GM23338 (cell line): ENCODE measurements at regions not wholly inside any gene's neighbourhood (a gene's known extent, or its start where the extent isn't known, plus 50 kb on each side); places are given as distances from the start of the nearest gene placed in this dataset.

Experiments used
- ATAC-seq: fragments of 200-7000 bp; cut with Tn5 transposase; 3 replicates; pipeline ENCODE4 v1.9.1; 2020
- DNase-seq: peaks from one replicate; pipeline ENCODE4 v3.0.0-alpha.2; 2015; ENCODE audit warnings: low spot score
- H2AFZ ChIP-seq: fragments of 200-600 bp; sonication (generic); 2 replicates; pipeline ENCODE4 v1.8.0; 2016; ENCODE audit warnings: antibody characterized with exemption, mild to moderate bottlenecking, moderate library complexity
- H3F3A ChIP-seq: fragments of 200-600 bp; sonication (generic); replicated peaks from 2 replicates; pipeline ENCODE4 v1.8.0; 2017; ENCODE audit warnings: antibody characterized with exemption, mixed run types, low read depth
- H3K27ac ChIP-seq: fragments of 200-600 bp; sonication (generic); 2 replicates; pipeline ENCODE4 v1.6.1; 2016; ENCODE audit warnings: low read depth
- H3K27me3 ChIP-seq: fragments of 200-600 bp; sonication (generic); 2 replicates; pipeline ENCODE4 v1.8.0; 2016; ENCODE audit warnings: mild to moderate bottlenecking, mixed run types, moderate library complexity; ENCODE audit not compliant: insufficient read depth
- H3K36me3 ChIP-seq: fragments of 200-600 bp; sonication (generic); 2 replicates; pipeline ENCODE4 v1.8.0; 2016; ENCODE audit warnings: mild to moderate bottlenecking; ENCODE audit not compliant: insufficient read depth
- H3K4me1 ChIP-seq: fragments of 200-600 bp; sonication (generic); 2 replicates; pipeline ENCODE4 v1.8.0; 2016; ENCODE audit warnings: mild to moderate bottlenecking, moderate library complexity; ENCODE audit not compliant: insufficient read depth
- H3K4me2 ChIP-seq: fragments of 200-600 bp; sonication (generic); 2 replicates; pipeline ENCODE4 v1.7.1; 2017; ENCODE audit warnings: mixed run types
- H3K4me3 ChIP-seq: fragments of 200-600 bp; sonication (generic); 2 replicates; pipeline ENCODE4 v1.6.1; 2016; ENCODE audit warnings: mixed run types
- H3K79me2 ChIP-seq: fragments of 200-600 bp; sonication (generic); replicated peaks from 2 replicates; pipeline ENCODE4 v1.8.0; 2017; ENCODE audit warnings: mild to moderate bottlenecking; ENCODE audit not compliant: insufficient read depth
- H3K9me2 ChIP-seq: fragments of 200-600 bp; sonication (generic); 2 replicates; pipeline ENCODE4 v1.8.0; 2017; ENCODE audit not compliant: insufficient read depth
- H4K20me1 ChIP-seq: fragments of 200-600 bp; sonication (generic); replicated peaks from 2 replicates; pipeline ENCODE4 v1.8.0; 2017; ENCODE audit warnings: mild to moderate bottlenecking; ENCODE audit not compliant: insufficient read depth
- H3K27ac Mint-ChIP-seq: 2 replicates; pipeline ENCODE4 v1.8.0; 2020; ENCODE audit warnings: inconsistent platforms, mild to moderate bottlenecking, moderate library complexity, mixed read lengths
- H3K27me3 Mint-ChIP-seq: 3 replicates; pipeline ENCODE4 v1.8.0; 2022; ENCODE audit warnings: low read depth, mild to moderate bottlenecking, moderate library complexity, mixed read lengths, inconsistent platforms; ENCODE audit not compliant: insufficient read depth, poor library complexity
- H3K36me3 Mint-ChIP-seq: 3 replicates; pipeline ENCODE4 v1.8.0; 2021; ENCODE audit warnings: low read depth, mild to moderate bottlenecking, inconsistent platforms, moderate library complexity, mixed read lengths
- H3K4me1 Mint-ChIP-seq: 3 replicates; pipeline ENCODE4 v1.8.0; 2020; ENCODE audit warnings: mild to moderate bottlenecking, inconsistent platforms, mixed read lengths
- H3K4me3 Mint-ChIP-seq: 3 replicates; pipeline ENCODE4 v1.8.0; 2021; ENCODE audit warnings: moderate library complexity, mild to moderate bottlenecking, inconsistent platforms, mixed read lengths
- H3K9me3 Mint-ChIP-seq: 3 replicates; pipeline ENCODE4 v1.8.0; 2020; ENCODE audit warnings: moderate library complexity, mild to moderate bottlenecking, inconsistent platforms, mixed read lengths
- CREB1 ChIP-seq: fragments of 250-450 bp; sonication (Bioruptor Pico); IDR thresholded peaks from 2 replicates; pipeline ENCODE4 v1.5.0; 2020; ENCODE audit warnings: low read depth, mild to moderate bottlenecking, moderate library complexity
- EZH2 ChIP-seq: fragments of 200-600 bp; sonication (generic); IDR thresholded peaks from one replicate; pipeline ENCODE4 v1.8.0; 2017; ENCODE audit warnings: antibody characterized with exemption, mild to moderate bottlenecking, low read depth; ENCODE audit not compliant: unreplicated experiment
- EZH2phosphoT487 ChIP-seq: fragments of 200-600 bp; sonication (generic); IDR thresholded peaks from one replicate; pipeline ENCODE4 v1.8.1; 2018; ENCODE audit warnings: antibody characterized with exemption; ENCODE audit not compliant: unreplicated experiment
- JUNB ChIP-seq: IDR thresholded peaks from one replicate; pipeline ENCODE4 v1.6.1; 2016; ENCODE audit warnings: antibody characterized with exemption; ENCODE audit not compliant: unreplicated experiment
- NANOG ChIP-seq: IDR thresholded peaks from 2 replicates; pipeline ENCODE4 v1.6.1; 2016; ENCODE audit warnings: antibody characterized with exemption, borderline replicate concordance
- POLR2AphosphoS5 ChIP-seq: IDR thresholded peaks from 2 replicates; pipeline ENCODE4 v1.6.1; 2016; ENCODE audit warnings: antibody characterized with exemption, low read depth
- STAT1 ChIP-seq: IDR thresholded peaks from one replicate; pipeline ENCODE4 v1.6.1; 2016; ENCODE audit warnings: antibody characterized with exemption; ENCODE audit not compliant: unreplicated experiment
- TF ChIP-seq, protein P1 (sequence below): fragments of 250-450 bp; sonication (Bioruptor Pico); IDR thresholded peaks from 2 replicates; pipeline ENCODE4 v1.5.0; 2020; ENCODE audit warnings: mild to moderate bottlenecking, moderate library complexity
- TF ChIP-seq, protein P2 (sequence below), 2 experiments: fragments of 200-600 bp in 1 of 2; sonication (generic) in 1 of 2; conservative IDR thresholded peaks; 2 replicates each; pipeline versions ENCODE4 v1.5.1 to v1.6.1; 2016 to 2017; ENCODE audit warnings: antibody characterized with exemption in 2 of 2, low read depth in 2 of 2, mild to moderate bottlenecking in 2 of 2, moderate library complexity in 1 of 2
- TF ChIP-seq, protein P3 (sequence below): IDR thresholded peaks from one replicate; pipeline ENCODE4 v1.6.1; 2018; ENCODE audit warnings: antibody characterized with exemption; ENCODE audit not compliant: unreplicated experiment

DNA sequence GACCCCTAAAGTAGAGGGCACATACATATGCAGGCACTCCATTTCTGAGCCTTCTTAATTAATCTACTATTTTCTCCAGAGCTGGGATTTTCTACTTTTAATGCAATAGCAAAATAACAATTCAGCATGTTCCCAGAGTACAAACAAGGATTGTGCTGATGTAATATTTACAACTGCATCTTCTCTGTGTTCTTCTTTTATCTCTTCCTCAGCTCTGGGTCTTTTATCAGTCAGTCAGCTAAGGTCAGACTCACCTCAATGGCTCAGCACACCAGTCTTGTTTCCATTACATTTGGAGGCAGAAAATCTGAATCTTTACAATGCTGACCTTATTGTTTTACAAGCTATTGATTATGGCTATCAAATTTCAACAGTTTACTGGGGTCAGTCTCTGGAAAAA lies 323.3 kb upstream of the NR5A2 start:
- Histone ChIP-seq H3K4me1 (no peaks in the 10 kb centered on the region), H3F3A (no peaks in the 10 kb centered on the region), H3K27ac (no peak overlapping the region), H3K36me3 (no peaks in the 10 kb centered on the region), H3K27me3 (no peaks in the 10 kb centered on the region), H3K79me2 (no peaks in the 10 kb centered on the region), H3K9me2 (no peaks in the 10 kb centered on the region), H3K4me2 (no peak overlapping the region), H4K20me1 (no peaks in the 10 kb centered on the region), H3K4me3 (no peak overlapping the region), H2AFZ (peak overlapping the region; percentile 1; the same call in 1 of the 2 replicates)
- DNase-seq = no peak
- Mint-ChIP-seq H3K27me3 (no peaks in the 10 kb centered on the region), H3K27ac (no peak overlapping the region), H3K4me3 (no peak overlapping the region), H3K36me3 (no peaks in the 10 kb centered on the region), H3K4me1 (no peaks in the 10 kb centered on the region; the same call in 2 of the 3 replicates), H3K9me3 (no peaks in the 10 kb centered on the region)
- ATAC-seq = no peak
- no peak for TF ChIP-seq EZH2
- TF ChIP-seq JUNB = no peak
- TF ChIP-seq POLR2AphosphoS5 = no peak
- TF ChIP-seq NANOG = no peak
- TF ChIP-seq STAT1 = no peak
- TF ChIP-seq, protein P1, sequence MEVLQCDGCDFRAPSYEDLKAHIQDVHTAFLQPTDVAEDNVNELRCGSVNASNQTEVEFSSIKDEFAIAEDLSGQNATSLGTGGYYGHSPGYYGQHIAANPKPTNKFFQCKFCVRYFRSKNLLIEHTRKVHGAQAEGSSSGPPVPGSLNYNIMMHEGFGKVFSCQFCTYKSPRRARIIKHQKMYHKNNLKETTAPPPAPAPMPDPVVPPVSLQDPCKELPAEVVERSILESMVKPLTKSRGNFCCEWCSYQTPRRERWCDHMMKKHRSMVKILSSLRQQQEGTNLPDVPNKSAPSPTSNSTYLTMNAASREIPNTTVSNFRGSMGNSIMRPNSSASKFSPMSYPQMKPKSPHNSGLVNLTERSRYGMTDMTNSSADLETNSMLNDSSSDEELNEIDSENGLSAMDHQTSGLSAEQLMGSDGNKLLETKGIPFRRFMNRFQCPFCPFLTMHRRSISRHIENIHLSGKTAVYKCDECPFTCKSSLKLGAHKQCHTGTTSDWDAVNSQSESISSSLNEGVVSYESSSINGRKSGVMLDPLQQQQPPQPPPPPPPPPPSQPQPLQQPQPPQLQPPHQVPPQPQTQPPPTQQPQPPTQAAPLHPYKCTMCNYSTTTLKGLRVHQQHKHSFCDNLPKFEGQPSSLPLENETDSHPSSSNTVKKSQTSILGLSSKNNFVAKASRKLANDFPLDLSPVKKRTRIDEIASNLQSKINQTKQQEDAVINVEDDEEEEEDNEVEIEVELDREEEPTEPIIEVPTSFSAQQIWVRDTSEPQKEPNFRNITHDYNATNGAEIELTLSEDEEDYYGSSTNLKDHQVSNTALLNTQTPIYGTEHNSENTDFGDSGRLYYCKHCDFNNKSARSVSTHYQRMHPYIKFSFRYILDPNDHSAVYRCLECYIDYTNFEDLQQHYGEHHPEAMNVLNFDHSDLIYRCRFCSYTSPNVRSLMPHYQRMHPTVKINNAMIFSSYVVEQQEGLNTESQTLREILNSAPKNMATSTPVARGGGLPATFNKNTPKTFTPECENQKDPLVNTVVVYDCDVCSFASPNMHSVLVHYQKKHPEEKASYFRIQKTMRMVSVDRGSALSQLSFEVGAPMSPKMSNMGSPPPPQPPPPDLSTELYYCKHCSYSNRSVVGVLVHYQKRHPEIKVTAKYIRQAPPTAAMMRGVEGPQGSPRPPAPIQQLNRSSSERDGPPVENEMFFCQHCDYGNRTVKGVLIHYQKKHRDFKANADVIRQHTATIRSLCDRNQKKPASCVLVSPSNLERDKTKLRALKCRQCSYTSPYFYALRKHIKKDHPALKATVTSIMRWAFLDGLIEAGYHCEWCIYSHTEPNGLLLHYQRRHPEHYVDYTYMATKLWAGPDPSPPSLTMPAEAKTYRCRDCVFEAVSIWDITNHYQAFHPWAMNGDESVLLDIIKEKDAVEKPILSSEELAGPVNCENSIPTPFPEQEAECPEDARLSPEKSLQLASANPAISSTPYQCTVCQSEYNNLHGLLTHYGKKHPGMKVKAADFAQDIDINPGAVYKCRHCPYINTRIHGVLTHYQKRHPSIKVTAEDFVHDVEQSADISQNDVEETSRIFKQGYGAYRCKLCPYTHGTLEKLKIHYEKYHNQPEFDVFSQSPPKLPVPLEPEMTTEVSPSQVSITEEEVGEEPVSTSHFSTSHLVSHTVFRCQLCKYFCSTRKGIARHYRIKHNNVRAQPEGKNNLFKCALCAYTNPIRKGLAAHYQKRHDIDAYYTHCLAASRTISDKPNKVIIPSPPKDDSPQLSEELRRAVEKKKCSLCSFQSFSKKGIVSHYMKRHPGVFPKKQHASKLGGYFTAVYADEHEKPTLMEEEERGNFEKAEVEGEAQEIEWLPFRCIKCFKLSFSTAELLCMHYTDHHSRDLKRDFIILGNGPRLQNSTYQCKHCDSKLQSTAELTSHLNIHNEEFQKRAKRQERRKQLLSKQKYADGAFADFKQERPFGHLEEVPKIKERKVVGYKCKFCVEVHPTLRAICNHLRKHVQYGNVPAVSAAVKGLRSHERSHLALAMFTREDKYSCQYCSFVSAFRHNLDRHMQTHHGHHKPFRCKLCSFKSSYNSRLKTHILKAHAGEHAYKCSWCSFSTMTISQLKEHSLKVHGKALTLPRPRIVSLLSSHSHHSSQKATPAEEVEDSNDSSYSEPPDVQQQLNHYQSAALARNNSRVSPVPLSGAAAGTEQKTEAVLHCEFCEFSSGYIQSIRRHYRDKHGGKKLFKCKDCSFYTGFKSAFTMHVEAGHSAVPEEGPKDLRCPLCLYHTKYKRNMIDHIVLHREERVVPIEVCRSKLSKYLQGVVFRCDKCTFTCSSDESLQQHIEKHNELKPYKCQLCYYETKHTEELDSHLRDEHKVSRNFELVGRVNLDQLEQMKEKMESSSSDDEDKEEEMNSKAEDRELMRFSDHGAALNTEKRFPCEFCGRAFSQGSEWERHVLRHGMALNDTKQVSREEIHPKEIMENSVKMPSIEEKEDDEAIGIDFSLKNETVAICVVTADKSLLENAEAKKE (CRISPR knock-in tag) = no peak

DNA sequence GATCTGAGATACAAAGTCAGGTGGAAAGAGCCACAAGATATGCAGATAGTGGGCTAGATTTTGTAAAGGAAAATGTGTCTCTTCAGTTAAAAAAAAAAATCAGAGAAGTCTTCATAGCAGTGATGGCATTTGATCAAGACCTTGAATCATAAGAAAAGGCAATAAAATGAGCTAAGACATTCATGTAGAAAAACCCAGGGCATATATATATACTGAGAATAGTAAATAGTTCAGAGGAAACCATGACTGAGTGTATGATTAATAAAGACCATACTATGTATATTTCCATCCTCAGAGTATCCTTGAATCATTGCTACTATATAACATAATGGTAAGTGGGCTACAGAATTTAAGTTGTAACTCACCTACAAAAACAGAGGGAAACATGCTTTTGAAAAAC lies 321.7 kb upstream of the NR5A2 start:
- Mint-ChIP-seq H3K4me1 (no peaks in the 10 kb centered on the region), H3K9me3 (peaks cover 9% of the 10 kb centered on the region), H3K27ac (no peak overlapping the region), H3K36me3 (peaks cover 5% of the 10 kb centered on the region; the same call in 2 of the 3 replicates), H3K4me3 (no peak overlapping the region), H3K27me3 (no peaks in the 10 kb centered on the region)
- no peaks in the 10 kb centered on the region for H3K27me3 ChIP-seq
- H3K4me3 ChIP-seq = no peak overlapping the region
- no peaks in the 10 kb centered on the region for H3K79me2 ChIP-seq
- no peaks in the 10 kb centered on the region for H3K9me2 ChIP-seq
- no peaks in the 10 kb centered on the region for H4K20me1 ChIP-seq
- DNase-seq (no peak), ATAC-seq (no peak)
- 0 out of 2 replicates have a peak, but pooled peaks cover under 1% of the 10 kb centered on the region for H3K36me3 ChIP-seq
- H2AFZ ChIP-seq = no peak overlapping the region
- no peak overlapping the region for H3K27ac ChIP-seq
- no peaks in the 10 kb centered on the region for H3K4me1 ChIP-seq
- H3K4me2 ChIP-seq = no peak overlapping the region
- no peaks in the 10 kb centered on the region for H3F3A ChIP-seq
- no peak for TF ChIP-seq EZH2
- no peak for TF ChIP-seq EZH2phosphoT487
- TF ChIP-seq, protein P2, sequence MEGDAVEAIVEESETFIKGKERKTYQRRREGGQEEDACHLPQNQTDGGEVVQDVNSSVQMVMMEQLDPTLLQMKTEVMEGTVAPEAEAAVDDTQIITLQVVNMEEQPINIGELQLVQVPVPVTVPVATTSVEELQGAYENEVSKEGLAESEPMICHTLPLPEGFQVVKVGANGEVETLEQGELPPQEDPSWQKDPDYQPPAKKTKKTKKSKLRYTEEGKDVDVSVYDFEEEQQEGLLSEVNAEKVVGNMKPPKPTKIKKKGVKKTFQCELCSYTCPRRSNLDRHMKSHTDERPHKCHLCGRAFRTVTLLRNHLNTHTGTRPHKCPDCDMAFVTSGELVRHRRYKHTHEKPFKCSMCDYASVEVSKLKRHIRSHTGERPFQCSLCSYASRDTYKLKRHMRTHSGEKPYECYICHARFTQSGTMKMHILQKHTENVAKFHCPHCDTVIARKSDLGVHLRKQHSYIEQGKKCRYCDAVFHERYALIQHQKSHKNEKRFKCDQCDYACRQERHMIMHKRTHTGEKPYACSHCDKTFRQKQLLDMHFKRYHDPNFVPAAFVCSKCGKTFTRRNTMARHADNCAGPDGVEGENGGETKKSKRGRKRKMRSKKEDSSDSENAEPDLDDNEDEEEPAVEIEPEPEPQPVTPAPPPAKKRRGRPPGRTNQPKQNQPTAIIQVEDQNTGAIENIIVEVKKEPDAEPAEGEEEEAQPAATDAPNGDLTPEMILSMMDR (conservative IDR thresholded peaks at IDR 0.05; ENCODE audit: low read depth in 2 of 2) = no peak
- no peak for TF ChIP-seq POLR2AphosphoS5
- TF ChIP-seq STAT1 = no peak
- no peak for TF ChIP-seq CREB1 (CRISPR knock-in tag)
- TF ChIP-seq, protein P3, sequence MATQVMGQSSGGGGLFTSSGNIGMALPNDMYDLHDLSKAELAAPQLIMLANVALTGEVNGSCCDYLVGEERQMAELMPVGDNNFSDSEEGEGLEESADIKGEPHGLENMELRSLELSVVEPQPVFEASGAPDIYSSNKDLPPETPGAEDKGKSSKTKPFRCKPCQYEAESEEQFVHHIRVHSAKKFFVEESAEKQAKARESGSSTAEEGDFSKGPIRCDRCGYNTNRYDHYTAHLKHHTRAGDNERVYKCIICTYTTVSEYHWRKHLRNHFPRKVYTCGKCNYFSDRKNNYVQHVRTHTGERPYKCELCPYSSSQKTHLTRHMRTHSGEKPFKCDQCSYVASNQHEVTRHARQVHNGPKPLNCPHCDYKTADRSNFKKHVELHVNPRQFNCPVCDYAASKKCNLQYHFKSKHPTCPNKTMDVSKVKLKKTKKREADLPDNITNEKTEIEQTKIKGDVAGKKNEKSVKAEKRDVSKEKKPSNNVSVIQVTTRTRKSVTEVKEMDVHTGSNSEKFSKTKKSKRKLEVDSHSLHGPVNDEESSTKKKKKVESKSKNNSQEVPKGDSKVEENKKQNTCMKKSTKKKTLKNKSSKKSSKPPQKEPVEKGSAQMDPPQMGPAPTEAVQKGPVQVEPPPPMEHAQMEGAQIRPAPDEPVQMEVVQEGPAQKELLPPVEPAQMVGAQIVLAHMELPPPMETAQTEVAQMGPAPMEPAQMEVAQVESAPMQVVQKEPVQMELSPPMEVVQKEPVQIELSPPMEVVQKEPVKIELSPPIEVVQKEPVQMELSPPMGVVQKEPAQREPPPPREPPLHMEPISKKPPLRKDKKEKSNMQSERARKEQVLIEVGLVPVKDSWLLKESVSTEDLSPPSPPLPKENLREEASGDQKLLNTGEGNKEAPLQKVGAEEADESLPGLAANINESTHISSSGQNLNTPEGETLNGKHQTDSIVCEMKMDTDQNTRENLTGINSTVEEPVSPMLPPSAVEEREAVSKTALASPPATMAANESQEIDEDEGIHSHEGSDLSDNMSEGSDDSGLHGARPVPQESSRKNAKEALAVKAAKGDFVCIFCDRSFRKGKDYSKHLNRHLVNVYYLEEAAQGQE = no peak
